Bronchial epithelial cell (primary cell): ENCODE measurements at regions not wholly inside any gene's neighbourhood (a gene's known extent, or its start where the extent isn't known, plus 50 kb on each side); places are given as distances from the start of the nearest gene placed in this dataset.
A peak's percentile ranks its signal among the peaks of the same experiment; 100 is the strongest.

Experiments used
- DNase-seq: peaks from one replicate; pipeline ENCODE4 v3.0.0-alpha.2; 2010; ENCODE audit warnings: low read depth
- FAIRE-seq: peaks from 2 replicates; lab custom pipeline; 2011; peaks lifted over from hg19 to GRCh38; lab: Jason Lieb, UNC
- H3K27me3 ChIP-seq: 2 replicates; pipeline ENCODE4 v1.5.1; 2011; ENCODE audit warnings: low read length; ENCODE audit not compliant: control insufficient read depth, insufficient read depth
- H3K36me3 ChIP-seq: 2 replicates; pipeline ENCODE4 v1.5.1; 2011; ENCODE audit warnings: low read length; ENCODE audit not compliant: control insufficient read depth, insufficient read depth
- H3K4me3 ChIP-seq: 2 replicates; pipeline ENCODE4 v1.5.1; 2011; ENCODE audit warnings: mild to moderate bottlenecking, low read depth, low read length, control low read depth
- CTCF ChIP-seq: IDR thresholded peaks from 2 replicates; pipeline ENCODE4 v1.5.1; 2011; ENCODE audit warnings: mild to moderate bottlenecking, moderate library complexity, low read length, control low read depth, inconsistent platforms; ENCODE audit not compliant: insufficient read depth, severe bottlenecking

- FAIRE-seq (no peak), DNase-seq (no peak)
- H3K4me3 ChIP-seq, result no peak overlapping the region
- no peaks in the 10 kb centered on the region for H3K36me3 ChIP-seq
- H3K27me3 ChIP-seq, result no peaks in the 10 kb centered on the region
- no peak for TF ChIP-seq CTCF
Measured at GRCh38 chr6:91606148-91606901, 1019.5 kb upstream of the MAP3K7 start.

- H3K27me3 ChIP-seq, result no peaks in the 10 kb centered on the region
- FAIRE-seq (no peak), DNase-seq (no peak)
- no peak for TF ChIP-seq CTCF
- no peaks in the 10 kb centered on the region for H3K36me3 ChIP-seq
- no peak overlapping the region for H3K4me3 ChIP-seq
Measured at GRCh38 chr6:91600561-91600960, 1013.7 kb upstream of the MAP3K7 start.

GRCh38 chr6:91590191-91590590 lies 1003.3 kb upstream of the MAP3K7 start:
- FAIRE-seq, result no peak
- Histone ChIP-seq H3K27me3 (no peaks in the 10 kb centered on the region), H3K4me3 (no peak overlapping the region), H3K36me3 (no peaks in the 10 kb centered on the region)
- no peak for TF ChIP-seq CTCF
- DNase-seq, result no peak

GRCh38 chr6:91580635-91581034 lies 993.8 kb upstream of the MAP3K7 start:
- no peaks in the 10 kb centered on the region for H3K36me3 ChIP-seq
- no peak for TF ChIP-seq CTCF
- FAIRE-seq, result no peak
- no peaks in the 10 kb centered on the region for H3K27me3 ChIP-seq
- H3K4me3 ChIP-seq, result no peak overlapping the region
- peak; percentile 24 for DNase-seq

GRCh38 chr6:91575032-91575431 lies 988.2 kb upstream of the MAP3K7 start:
- Histone ChIP-seq H3K4me3 (no peak overlapping the region), H3K27me3 (no peaks in the 10 kb centered on the region), H3K36me3 (no peaks in the 10 kb centered on the region)
- DNase-seq, result peak; percentile 1
- TF ChIP-seq CTCF, result no peak
- FAIRE-seq, result no peak
